Colonic mucosa (tissue), 4 donors: ENCODE measurements at regions not wholly inside any gene's neighbourhood (a gene's known extent, or its start where the extent isn't known, plus 50 kb on each side); places are given as distances from the start of the nearest gene placed in this dataset.

Experiments used
- DNase-seq: peaks from one replicate; pipeline ENCODE4 v3.0.0-alpha.2; 2020
- H3K27ac ChIP-seq: fragments of 200-600 bp; one replicate; pipeline ENCODE4 v1.8.0; 2021
- H3K27me3 ChIP-seq: fragments of 200-600 bp; one replicate; pipeline ENCODE4 v1.8.0; 2021
- H3K36me3 ChIP-seq: fragments of 200-600 bp; one replicate; pipeline ENCODE4 v1.8.0; 2021
- H3K4me1 ChIP-seq: fragments of 200-600 bp; one replicate; pipeline ENCODE4 v1.8.0; 2021; ENCODE audit warnings: mild to moderate bottlenecking
- H3K4me3 ChIP-seq: fragments of 200-600 bp; one replicate; pipeline ENCODE4 v1.8.0; 2021
- H3K9ac ChIP-seq, 2 donors: one replicate each; pipeline ENCODE4 v1.7.0; 2013; ENCODE audit warnings: control low read depth in 2 of 2, low read depth in 2 of 2, low read length in 2 of 2
- H3K9me3 ChIP-seq: fragments of 200-600 bp; one replicate; pipeline ENCODE4 v1.8.0; 2021
- CTCF ChIP-seq: fragments of 200-600 bp; IDR thresholded peaks from one replicate; pipeline ENCODE4 v1.8.0; 2022; ENCODE audit warnings: antibody characterized with exemption, mild to moderate bottlenecking
- intact Hi-C: fragments of 100-400 bp; cut with DNase I; formaldehyde crosslinking; loops from one replicate; pipeline ENCODE4 v1.14.1; 2022
- donor health status: healthy.
- donor health status: DM: no; HTN: no; CAD: no.
- donor health status: DM: no; HTN: no; CAD: no.

DNA sequence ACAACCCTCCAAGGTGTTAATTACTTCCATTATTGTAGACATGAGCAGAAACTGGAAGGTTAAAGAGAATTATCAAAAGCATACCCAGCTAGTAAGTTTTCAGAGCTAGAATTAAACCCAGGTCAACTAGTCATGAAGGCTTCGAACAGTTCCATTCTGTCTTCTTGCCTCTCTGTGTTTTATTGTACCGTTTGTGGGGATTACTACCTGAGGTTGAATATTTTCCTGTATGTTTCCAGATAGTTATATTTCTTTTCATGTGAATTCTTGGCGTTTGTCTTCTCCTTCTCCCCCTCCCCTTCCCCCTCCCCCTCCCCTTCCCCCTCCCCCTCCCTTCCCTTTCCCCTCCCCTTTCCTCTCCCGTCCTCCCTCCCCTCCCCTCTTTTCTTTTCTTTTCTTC lies 218.0 kb upstream of the GALNT17 start:
- H3K36me3 ChIP-seq = no peaks in the 10 kb centered on the region
- intact Hi-C loops = no loop called here
- no peaks in the 10 kb centered on the region for H3K9me3 ChIP-seq
- no peak for DNase-seq
- H3K27ac ChIP-seq = no peak overlapping the region
- TF ChIP-seq CTCF = no peak
- H3K27me3 ChIP-seq = no peaks in the 10 kb centered on the region
- no peaks in the 10 kb centered on the region for H3K4me1 ChIP-seq
- H3K4me3 ChIP-seq = no peak overlapping the region
- H3K9ac ChIP-seq = no peak overlapping the region

DNA sequence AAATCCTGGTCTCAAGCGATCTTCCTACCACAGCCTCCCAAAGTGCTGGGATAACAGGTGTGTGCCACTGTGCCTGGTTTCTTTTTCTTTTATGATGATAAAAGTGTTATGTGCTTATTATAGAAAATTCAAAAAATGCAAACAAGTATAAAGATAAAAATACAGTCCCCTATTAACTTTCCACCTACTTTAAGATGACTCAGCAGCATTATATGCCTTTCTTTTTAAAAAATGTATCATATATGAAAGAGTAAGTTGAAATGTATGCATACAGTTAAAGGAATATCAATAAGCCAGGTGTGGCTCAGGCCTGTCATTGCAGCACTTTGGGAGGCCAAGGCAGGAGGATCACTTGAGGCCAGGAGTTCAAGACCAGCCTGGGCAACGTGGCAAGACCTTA lies 216.9 kb upstream of the GALNT17 start:
- intact Hi-C loops = no loop called here
- Histone ChIP-seq H3K4me1 (no peaks in the 10 kb centered on the region), H3K9me3 (no peaks in the 10 kb centered on the region), H3K27me3 (no peaks in the 10 kb centered on the region), H3K36me3 (no peaks in the 10 kb centered on the region), H3K4me3 (no peak overlapping the region), H3K27ac (no peak overlapping the region), H3K9ac (no peak overlapping the region)
- no peak for TF ChIP-seq CTCF
- no peak for DNase-seq

DNA sequence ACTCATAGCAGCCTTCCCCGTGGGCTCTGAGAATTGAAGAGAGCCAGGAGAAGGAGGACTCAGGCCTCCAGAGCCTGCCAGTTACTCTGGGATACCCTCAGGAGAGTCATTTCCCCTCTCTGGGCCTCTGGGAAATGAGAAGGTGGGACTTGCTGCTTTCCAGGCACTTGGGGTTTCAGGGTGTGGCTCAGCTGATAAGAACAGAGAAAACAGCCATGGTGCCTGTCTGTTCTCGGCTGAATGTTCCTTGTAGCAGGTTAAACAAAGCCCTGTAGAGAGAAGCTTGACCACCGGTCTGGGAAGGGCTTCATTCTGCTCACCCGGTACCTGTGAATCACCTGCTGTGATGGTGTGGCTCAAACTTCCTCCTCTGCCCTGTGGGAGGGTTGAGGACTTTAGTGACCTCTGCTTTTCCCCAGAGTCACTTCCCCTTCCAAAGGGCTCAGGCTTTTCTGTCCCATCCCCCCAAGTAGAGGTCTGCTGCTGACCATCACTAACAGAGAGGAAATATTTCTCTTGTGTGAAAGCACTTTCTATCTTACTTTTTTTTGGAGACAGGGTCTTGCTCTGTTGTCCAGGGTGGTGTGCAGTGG lies 212.4 kb upstream of the GALNT17 start:
- intact Hi-C loops = no loop called here
- H3K4me3 ChIP-seq = no peak overlapping the region
- DNase-seq = no peak
- no peak for TF ChIP-seq CTCF
- H3K9ac ChIP-seq = no peak overlapping the region
- H3K9me3 ChIP-seq = no peaks in the 10 kb centered on the region
- no peaks in the 10 kb centered on the region for H3K4me1 ChIP-seq
- H3K36me3 ChIP-seq = no peaks in the 10 kb centered on the region
- no peak overlapping the region for H3K27ac ChIP-seq
- H3K27me3 ChIP-seq = no peaks in the 10 kb centered on the region

DNA sequence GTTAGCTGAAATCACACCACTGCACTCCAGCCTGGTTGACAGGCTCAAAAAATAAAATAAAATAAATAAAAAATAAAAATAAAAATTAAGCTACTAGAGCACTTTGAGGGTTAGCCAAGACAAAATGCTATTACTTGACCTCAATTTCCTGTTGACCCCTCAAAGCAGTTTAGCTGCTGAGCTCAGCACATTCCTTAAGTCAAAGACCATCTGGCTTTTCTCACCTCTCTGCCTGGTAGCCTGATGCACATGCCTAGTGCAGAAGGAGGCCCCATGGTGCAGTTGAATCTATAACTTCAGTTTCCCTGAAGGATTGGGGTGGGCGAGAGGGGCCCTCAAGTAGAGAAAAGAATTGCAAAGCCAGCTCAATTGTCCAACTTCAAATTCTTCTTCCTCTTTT lies 211.1 kb upstream of the GALNT17 start:
- H3K27me3 ChIP-seq = no peaks in the 10 kb centered on the region
- H3K27ac ChIP-seq = no peak overlapping the region

DNA sequence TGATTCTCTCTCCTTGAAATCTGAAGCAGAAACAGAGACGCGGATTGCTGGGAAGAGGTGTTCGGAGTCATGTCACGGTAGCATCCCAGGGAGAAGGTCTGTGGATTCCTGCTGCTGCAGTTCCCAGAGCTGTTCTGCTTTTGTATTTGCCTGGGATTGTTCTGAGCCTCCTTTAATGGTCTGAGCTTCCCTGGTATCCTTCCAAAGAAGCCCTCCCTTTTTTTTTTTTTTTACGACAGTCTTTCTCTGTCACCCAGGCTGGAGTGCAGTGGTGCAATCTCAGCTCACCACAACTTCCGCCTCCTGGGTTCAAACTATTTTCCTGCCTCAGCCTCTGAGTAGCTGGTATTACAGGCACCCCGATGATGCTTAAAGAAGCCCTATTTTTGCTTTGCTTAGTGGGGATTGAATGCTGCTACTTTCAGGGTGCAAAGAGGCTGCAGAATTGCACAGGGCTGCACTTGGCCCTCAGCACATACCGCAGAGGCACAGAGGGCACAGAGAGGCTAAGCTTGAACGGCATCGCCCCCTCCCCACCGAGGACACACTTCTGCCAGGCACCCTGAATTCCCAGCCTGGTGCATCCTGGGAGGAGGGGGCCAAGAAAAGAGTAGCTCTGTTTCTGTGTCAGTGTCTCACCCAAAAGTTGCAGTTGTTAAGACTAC lies 208.6 kb upstream of the GALNT17 start:
- no peak overlapping the region for H3K9ac ChIP-seq
- no peaks in the 10 kb centered on the region for H3K4me1 ChIP-seq
- intact Hi-C loops = no loop called here
- H3K4me3 ChIP-seq = no peak overlapping the region
- no peaks in the 10 kb centered on the region for H3K36me3 ChIP-seq
- no peak for DNase-seq
- no peaks in the 10 kb centered on the region for H3K9me3 ChIP-seq
- H3K27me3 ChIP-seq = no peaks in the 10 kb centered on the region
- TF ChIP-seq CTCF = no peak
- H3K27ac ChIP-seq = no peak overlapping the region

More for the DNA sequence above, 211.1 kb upstream of the GALNT17 start:
- intact Hi-C loops = no loop called here
- no peaks in the 10 kb centered on the region for H3K36me3 ChIP-seq
- TF ChIP-seq CTCF = no peak
- no peaks in the 10 kb centered on the region for H3K4me1 ChIP-seq
- no peaks in the 10 kb centered on the region for H3K9me3 ChIP-seq
- no peak for DNase-seq
- no peak overlapping the region for H3K4me3 ChIP-seq
- H3K9ac ChIP-seq = no peak overlapping the region
